Stimulated activated CD8-positive, alpha-beta memory T cell treated with anti-CD3 and anti-CD28 coated beads, Interleukin-15, amount 100 ng/mL, for 4 hours (primary cell): ENCODE measurements at regions not wholly inside any gene's neighbourhood (a gene's known extent, or its start where the extent isn't known, plus 50 kb on each side); places are given as distances from the start of the nearest gene placed in this dataset.
"Not testable (repeated sequence)": the region's sequence is repeated elsewhere in the genome, so short reads cannot be mapped to it uniquely, and the experiment has no call there.

ENCODE experiments used
- DNase-seq, 2 donors: peaks; one replicate each; pipeline ENCODE4 v3.0.0-alpha.2; 2020; ENCODE audit warnings: low read depth in 2 of 2

DNA sequence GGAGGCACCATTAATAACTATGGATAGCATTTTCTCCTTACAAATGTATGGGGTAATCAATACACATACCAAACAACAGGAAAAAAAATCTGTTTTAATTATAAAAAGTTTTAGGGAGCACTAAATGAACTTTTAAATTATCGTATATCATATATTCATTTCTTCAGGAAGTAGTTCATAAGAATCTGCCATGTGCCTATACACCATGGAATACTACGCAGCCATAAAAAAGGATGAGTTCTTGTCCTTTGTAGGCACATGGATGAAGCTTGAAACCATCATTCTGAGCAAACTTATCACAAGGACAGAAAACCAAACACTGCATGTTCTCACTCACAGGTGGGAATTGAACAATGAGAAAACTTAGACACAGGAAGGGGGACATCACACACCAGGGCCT, 162.1 kb upstream of the RASA1 start:
- no peak for DNase-seq

DNA sequence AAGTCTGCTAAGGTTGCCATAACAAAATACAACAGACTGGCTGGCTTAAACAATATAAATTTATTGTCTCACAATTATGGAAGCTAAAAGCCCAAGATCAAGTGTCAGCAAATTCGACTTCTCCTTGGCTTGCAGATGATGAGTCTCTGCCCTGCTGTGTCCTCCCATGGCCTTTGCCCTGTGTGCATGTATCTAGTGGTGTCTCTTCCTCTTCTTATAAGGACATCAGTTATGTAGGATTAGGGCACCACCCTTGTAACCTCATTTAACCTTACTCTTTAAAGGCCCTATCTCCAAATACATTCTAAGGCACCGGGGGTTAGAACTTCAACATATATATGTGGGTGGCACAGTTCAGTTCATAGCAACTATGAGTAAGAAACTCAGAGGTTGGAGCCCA, 157.9 kb upstream of the RASA1 start:
- DNase-seq, result no peak

DNA sequence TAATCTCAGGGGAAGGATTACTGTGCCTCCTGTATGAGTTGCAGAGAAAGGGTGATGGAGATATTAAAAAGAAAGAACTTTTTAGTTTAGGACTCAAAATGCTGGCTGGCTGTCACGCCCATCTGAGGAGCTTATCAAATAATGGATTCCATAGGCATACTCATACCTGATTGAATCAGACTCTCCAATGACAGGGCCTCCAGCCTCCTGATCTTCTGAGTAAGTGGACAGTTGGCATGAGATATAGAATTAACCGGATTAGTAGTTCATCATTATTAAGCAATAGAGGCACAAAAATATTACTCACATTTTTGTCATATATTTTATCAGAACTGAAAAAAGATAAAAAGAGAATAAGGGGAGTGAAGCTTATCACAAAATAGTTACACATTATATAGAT, 157.0 kb upstream of the RASA1 start:
- no peak for DNase-seq

DNA sequence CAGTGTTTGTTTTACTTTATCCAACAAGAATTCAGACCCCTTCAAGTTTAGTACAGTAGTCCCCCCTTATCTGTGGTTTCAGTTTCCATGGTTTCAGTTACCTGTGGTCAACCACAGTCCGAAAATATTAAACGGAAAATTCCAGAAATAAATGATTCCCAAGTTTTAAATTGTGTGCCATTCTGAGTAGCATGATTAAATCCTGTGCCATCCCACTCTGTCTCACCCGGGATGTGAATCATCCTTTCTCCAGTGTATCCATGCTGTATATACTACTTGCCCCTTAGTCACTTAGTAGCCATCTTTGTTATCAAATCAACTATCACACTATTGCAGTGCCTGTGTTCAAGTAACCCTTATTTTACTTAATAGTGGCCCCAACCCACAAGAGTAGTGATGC, 153.8 kb upstream of the RASA1 start:
- DNase-seq, result no peak

DNA sequence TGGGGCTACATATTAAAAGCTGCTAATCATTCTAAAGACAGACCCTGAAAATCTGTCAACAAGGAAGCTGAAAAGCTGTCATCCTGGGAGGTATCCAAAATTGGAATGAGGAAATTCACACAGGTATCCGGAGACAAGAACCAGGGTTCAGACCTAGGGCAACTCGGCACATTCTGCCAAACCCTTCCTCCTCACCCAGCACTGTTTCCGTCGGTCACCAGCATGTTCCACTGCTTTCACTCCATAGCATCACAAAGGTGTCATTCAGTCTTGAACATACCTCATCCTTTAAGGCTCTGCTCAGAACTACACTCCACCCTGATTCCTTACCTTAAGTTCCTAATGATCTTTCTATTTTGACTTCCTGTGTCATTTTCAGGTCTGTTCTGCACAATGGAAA, 153.1 kb upstream of the RASA1 start:
- DNase-seq, result no peak

DNA sequence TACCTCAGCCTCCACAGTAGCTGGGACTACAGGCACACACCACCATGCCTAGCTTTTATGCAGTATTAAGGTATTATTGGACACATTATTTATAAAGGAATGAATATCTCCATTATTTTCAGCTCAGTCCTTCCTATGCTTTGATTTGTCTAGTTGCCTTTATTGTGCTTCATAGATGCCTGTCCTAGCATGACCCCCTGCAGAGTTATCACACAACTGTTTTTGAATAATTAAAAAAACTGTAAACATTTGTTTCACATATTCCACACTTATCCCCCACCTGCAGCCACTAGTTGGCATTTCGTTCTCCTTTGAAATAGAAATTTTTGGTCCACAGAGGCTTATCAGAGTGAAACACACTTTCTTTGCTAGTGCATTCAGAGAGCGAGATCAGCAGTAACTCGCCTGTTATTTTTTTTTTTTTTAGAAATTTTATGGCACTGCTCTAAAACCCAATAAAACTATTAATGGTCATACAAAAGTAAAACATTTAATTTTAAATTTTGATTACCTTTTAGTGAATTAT, 151.8 kb upstream of the RASA1 start:
- DNase-seq, result no peak

DNA sequence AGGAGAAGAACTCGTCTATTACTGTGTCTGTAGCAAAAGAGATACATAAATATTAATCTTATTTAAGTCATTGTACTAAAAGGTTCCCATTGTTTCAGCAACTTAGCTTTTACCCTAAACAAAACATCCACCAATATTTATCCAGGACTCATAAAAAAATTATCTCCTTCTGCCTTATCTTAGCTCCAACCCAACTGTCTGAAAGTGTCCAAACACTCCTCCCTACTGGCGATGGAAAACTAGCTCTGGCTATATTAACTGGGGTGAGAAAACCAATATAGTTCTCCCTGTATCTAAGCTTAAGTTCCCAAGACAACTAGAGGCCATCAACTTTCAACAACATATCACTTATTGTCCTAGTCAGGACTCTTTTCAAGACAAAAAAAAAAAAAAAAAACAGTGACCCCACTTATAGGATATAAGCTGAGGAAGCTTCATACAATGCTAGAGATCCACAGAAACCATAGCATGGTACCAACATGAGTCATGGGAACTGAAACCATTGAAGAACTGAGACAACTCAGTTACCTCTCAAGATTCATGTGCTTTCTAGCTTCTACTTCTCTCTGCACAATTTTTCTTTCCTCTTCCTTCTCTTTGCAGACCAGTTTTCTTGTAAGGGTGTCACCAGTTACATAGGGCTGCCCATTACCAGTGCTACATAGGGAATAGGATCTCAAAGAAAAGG, 150.7 kb upstream of the RASA1 start:
- DNase-seq, result no peak

DNA sequence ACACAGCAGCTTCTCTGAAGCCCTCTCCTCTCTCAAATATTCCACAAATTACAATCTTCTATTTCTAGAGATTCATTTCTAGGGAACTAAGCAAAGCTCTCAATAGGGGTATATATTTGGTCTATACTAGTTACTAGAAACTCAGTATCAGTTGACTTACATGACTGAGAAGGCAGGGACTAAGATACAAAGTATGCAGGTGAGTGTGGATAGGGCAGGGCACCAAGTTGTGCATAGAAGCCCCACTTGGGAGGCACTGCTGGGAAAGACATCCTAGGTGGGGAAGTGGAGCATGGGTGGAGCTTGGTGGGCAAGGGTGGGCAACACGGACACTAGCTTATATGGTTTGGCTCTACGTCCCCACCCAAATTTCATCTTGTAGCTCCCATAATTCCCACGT, 148.1 kb upstream of the RASA1 start:
- DNase-seq, result no peak

DNA sequence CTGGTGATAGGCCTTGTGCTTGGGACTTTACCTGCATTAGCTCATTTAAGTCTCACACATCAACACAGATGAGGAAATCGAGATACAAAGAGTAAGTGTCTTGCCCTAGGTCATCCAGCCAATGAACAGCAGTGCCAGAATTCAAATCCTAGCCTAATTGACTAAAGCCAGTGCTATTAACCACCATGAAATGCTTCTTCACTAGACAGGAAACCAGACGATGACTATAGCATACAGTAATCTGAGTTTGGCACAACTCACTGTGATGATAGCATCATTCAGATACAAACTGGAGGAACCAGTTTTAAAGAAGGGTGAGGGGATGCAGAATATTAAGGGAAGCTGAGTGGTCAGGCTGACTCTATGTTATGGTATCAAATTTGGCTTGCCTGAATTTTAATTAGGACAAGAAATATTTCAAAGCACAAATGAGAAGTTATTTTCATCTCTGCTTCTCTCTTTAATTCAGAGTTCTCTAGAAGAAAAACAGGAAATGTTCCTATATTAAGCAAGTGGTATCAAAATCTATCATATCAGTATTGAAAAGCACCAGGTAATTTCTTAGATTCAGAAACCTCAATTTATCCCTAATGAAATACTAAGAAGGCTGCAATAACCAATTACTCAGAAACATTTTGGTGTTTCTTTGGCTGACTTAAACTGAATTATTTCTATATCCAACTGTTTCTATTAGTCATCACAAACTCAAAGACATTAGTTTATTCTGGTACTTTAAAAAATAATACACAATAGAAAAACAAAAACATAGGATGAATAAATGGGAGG, 147.0 kb upstream of the RASA1 start:
- DNase-seq, result no peak

DNA sequence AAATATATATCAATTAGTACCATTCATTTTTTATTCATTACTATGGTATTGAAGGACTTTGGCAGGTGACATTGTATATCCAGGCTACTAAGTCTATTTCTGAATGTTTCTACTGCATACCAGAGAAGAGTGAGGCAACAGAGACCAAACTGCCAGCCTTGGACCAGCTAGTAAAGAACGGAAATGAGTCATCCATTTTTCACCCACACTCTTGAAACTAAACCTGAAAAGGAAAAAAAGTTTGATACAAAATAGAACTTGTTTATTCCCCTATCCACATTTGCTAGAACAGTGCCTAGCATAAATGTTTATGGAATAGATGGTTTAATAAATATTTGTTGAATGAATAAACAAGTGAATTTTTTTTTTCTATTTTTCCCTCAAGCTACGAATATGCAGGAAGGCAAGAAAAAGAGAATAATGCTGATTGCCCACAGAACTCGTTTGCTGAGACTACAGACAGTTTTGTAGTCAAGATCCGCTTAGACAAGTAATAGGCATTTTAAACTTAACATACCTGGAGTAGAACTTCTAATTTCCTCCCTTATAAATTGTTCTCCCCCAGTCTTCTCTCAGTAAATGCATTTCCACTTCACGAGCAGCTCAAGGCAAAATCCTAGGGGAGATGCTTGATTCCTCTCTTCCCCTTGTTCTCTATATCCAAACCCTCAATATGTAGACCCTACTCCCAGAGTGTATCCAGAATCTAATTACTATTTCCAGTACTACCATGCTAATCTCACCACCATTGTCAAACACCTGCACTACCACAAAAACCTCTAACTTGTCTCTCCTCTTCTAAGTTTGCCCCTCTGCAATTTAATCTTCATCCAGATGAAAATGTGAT, 146.2 kb upstream of the RASA1 start:
- DNase-seq, result peak in 1 of 2 donors; percentile 11

DNA sequence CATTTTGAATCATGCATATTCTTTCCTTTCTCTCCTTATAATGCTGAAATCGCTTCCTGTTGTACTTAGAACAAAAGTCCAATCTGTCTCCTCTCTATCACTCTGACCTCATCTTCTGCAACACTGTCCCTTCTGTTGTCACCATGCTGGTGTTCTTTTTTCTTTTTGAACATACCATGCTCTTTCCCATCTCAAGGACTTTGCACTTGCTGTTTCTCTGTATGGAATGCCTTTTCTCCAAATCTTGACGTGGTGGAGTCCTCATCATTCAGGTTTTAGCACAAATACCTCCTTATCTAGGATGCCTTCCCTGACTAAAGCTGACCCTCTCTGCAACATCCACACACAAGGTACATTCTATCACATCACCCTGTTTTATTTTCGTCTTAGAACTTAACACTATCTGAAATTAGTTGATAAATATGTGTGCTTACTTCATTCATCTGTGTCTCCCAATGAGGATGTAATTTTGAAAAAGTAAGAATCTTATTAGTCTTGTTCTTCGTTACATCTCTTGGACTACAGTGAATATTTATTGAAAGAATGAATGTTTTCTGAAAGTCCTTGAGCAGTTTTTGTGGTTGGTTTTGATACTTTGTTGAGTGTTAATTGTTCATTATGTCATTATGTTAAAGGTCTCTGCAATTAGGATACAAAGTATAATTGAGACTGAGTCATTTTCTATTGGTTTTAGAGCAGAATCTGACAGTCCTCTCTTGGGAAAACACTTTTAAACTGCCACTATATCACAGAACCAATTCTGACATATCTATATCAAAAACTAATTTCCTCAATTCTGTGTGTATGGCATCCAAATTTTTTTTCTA, 145.3 kb upstream of the RASA1 start:
- DNase-seq, result no peak

DNA sequence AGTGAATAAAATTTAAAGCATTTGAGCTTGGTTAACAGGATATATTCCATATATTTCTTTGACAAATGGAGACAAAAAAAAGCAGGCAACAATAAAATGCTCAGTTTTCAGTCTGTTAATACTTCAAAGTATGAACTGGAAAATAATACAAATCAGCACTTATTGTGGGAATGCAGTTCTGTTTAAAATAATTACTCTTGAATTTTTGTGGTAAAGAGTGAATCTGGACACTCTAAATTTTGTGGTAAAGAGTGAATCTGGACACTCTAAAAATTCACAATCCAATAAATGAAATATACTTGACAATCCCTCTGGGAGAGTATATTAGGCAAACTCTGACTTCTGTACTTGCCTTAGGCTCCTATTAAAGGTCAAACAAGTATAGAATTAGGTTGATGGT, 141.9 kb upstream of the RASA1 start:
- no peak for DNase-seq

DNA sequence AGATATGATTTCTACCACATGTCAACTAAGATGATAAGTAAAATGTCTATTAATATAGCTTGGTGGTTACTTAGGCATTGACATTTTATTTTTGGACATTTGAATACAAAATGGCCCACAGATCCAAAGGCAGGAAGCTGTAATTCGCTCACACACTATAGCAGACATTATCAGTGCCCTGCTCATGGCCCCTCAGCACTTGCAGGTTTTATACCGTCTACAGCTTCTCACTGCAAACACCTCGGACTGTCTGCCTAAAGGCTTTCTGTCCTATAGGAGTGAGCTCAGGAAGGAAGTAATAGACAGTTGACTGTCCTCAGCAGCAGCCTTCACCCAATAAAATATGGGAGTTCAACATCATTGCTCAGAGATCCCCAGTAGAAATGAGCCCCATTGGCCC, 140.8 kb upstream of the RASA1 start:
- DNase-seq, result no peak

DNA sequence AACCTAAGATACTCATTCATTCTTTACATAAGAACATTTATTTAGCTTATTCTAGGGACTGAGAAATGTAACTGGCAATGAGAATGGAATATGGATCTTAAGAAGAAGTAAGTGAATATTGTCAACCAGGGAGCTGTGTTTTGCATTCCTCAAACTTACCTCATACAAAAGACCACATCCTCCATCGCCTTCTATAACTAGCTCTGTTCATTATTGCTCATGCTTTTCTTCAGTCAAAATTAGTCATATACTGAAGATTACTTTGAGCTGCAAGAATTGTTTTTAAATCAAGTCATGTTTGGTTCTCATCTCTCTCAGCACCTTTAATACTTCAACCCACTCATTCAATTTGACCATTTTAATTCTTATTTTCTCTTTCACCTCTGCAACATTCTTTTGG, 140.3 kb upstream of the RASA1 start:
- no peak for DNase-seq

DNA sequence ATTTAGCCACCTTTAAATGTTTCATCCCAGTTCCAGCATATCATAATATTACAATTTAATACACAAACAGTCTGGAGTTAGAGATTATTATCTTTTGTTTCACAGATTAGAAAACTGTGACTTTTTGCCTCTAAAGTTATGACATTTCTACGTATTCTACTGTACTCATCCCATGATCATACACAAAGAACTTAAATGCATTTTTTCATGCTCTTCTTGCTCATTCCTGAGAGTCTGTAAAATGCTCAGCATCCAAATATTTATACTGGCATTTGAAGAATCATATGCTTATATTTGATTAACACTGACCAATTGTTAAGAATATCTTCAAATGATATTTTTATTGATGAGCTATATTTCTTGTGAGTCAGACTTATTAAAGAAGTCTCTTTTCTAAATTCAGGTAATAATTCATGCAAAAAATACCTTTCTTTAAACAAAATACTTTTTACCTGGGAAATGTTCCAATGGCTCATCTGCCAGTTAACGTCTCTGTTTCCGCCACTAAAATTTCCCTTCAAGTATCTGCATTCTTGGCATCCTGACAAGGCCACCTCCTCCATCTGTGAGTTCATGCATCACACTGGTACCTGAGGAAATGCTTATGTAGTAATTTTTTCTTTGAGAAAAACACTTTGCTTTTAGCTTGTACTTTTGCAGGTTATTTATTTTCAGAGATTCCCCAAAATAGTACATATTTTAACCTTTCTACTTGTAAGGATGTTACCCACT, 139.6 kb upstream of the RASA1 start:
- DNase-seq, result no peak

DNA sequence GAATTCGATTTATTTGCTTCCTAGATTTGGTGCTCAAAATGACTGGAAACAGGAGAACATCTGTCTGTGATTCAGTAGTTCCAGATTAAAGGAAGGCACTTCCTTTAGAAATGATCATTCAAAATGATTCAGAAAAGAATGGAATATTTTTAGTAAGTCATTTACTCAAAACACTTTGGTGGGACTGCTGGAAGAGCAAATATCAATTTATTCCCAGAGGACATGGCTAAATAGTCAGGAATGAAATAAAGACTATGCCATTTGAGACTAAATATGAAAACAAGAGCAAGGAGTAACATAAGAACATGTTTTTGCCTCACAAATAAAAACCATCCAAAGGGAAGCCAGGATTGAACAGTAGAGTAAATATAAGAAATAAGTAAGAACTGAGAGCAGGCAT, 138.6 kb upstream of the RASA1 start:
- no peak for DNase-seq

DNA sequence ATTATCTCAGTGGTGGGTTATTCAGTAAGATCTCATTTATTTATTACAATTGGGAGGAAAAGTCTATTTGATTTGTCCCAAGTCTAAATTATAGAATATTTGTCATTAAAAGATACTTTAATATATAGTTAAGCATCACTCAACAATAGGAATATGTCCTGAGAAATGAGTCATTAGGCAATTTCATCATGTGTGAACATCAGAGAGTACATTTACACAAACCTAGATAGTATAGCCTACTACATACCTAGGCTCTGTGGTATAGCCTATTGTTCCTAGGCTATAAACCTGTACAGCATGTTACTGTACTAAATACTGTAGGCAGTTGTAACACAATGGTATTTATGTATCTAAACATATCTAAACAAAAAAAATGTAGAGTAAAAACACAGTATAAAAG, 135.0 kb upstream of the RASA1 start:
- DNase-seq, result no peak

DNA sequence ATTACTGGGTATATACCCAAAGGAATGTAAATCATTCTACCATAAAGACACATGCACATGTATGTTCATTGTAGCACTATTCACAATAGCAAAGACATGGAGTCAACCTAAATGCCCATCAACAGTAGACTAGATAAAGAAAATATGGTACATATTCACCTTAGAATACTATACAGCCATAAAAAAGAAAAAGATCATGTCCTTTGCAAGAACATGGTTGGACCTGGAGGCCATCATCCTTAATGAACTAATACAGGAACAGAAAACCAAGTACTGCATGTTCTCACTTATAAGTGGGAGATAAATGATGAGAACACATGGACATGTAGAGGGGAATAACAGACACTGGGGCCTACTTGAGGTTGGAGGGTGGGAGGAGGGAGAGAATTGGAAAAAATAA, 133.2 kb upstream of the RASA1 start:
- not testable (repeated sequence) for DNase-seq

DNA sequence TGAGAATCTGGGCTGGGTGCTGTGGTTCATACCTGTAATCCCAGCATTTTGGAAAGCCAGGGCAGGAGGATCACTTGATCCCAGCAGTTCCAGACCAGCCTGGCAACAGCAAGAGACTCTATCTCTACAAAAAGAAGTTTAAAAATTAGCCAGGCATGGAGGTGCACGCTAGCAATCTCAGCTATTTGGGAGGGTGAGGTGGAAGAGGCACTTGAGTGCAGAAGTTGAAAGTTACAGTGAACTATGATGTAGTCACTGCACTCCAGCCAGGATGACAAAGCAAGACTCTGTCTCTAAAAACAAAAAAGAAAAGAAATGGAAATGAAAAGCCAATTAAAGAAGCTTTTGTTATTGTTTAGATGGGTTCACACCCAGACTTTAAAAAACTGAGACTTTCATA, 131.6 kb upstream of the RASA1 start:
- no peak for DNase-seq

DNA sequence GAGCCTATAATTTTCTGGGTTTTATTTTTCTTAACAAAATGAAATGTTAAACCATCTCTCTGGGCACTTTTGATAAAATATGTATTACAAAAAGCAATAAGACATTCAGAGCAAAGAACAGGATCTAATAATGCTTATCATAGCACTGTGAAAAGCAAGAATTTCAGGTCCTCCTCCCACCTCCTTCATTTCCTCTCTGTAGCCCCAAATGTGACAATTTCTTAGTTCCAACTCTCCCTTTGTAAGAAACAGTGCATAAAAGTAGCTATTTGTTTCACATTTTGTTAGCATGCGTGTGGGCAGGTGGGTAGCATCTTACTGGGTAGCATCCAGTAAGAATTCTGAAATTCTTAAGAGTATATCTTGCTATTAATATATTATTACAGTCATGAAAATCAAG, 130.9 kb upstream of the RASA1 start:
- DNase-seq, result no peak

DNA sequence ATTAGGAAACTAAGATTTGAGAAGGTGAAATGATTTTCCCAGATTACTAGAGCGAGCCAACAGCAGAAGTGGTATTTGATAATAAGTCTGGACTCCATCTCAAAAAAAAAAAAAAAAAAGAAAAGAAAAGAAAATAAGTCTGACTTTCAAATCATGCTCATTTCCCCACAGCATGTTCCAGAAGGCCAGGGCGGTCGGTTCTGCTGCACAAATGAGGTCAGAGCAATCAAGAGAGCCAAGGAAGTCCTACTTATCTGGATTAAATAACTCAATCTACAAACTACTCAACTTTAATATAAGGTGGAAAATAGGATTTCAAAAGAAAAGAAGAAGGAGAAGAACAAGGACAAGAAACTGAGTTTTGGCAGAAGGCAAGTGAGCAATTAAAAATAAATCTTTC, 130.4 kb upstream of the RASA1 start:
- DNase-seq, result no peak
